ENCODE measurements at regions not wholly inside any gene's neighbourhood (a gene's known extent, or its start where the extent isn't known, plus 50 kb on each side); places are given as distances from the start of the nearest gene placed in this dataset.

DNA sequence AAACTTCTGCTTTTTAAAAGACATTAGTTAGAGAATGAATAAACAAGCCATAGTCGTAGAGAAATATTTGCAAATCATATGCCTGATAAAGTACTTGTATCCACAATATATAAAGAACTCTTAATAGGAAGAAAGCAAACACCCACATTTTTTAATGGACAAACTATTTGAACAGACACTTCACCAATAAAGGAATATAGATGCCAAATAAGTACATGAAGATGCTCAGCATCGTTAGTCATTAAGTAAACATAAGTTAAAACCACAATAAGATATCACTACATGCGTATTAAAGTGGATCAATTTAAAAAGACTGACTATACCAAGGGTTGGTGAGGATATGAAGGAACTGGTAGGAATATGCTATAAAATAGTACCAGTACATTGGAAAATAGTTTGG is 142.3 kb upstream of the ZC3H11B start:
- no peak for TF ChIP-seq ZNF274 (IDR thresholded peaks at IDR 0.05; ENCODE audit: low read depth, low read length)
- TF ChIP-seq YY1 (IDR thresholded peaks at IDR 0.05; ENCODE audit: insufficient read depth, insufficient read length), result no peak
- no peak for TF ChIP-seq SUZ12 (IDR thresholded peaks at IDR 0.05; ENCODE audit: extremely low read depth, insufficient read depth, insufficient read length)
